Liver (tissue), 8 donors: ENCODE measurements at regions not wholly inside any gene's neighbourhood (a gene's known extent, or its start where the extent isn't known, plus 50 kb on each side); places are given as distances from the start of the nearest gene placed in this dataset.

Experiments used
- DNase-seq: peaks from one replicate; pipeline ENCODE4 v3.0.0-alpha.2; 2017; ENCODE audit warnings: low spot score
- H3K27ac ChIP-seq, 2 donors: one replicate each; pipeline ENCODE4 v1.7.0; 2013; ENCODE audit warnings: inconsistent platforms in 2 of 2, low read length in 2 of 2, control low read depth in 1 of 2, low read depth in 1 of 2, mild to moderate bottlenecking in 1 of 2
- H3K27me3 ChIP-seq, 4 donors: one replicate each; pipeline versions ENCODE4 v1.6.1 to v1.7.0; 2013; ENCODE audit warnings: low read length in 3 of 4, inconsistent platforms in 1 of 4, mild to moderate bottlenecking in 1 of 4, moderate library complexity in 1 of 4; ENCODE audit not compliant: control insufficient read depth in 4 of 4, insufficient read depth in 4 of 4
- H3K36me3 ChIP-seq, 4 donors: one replicate each; pipeline versions ENCODE4 v1.6.1 to v1.7.0; 2013; ENCODE audit warnings: low read length in 3 of 4, mild to moderate bottlenecking in 3 of 4, low read depth in 1 of 4, moderate library complexity in 1 of 4; ENCODE audit not compliant: control insufficient read depth in 4 of 4, insufficient read depth in 3 of 4
- H3K4me1 ChIP-seq, 4 donors: one replicate each; pipeline versions ENCODE4 v1.6.1 to v1.7.0; 2013; ENCODE audit warnings: low read length in 3 of 4, mild to moderate bottlenecking in 3 of 4, moderate library complexity in 1 of 4; ENCODE audit not compliant: control insufficient read depth in 4 of 4, insufficient read depth in 4 of 4
- H3K4me3 ChIP-seq, 3 donors: one replicate each; pipeline versions ENCODE4 v1.6.1 to v1.7.0; 2013; ENCODE audit warnings: low read length in 3 of 3, control low read depth in 1 of 3, low read depth in 1 of 3, mild to moderate bottlenecking in 1 of 3
- H3K9ac ChIP-seq, 2 donors: one replicate each; pipeline ENCODE4 v1.7.0; 2013; ENCODE audit warnings: low read length in 2 of 2, mild to moderate bottlenecking in 2 of 2, moderate library complexity in 2 of 2, control low read depth in 1 of 2, low read depth in 1 of 2
- H3K9me3 ChIP-seq, 4 donors: one replicate each; pipeline versions ENCODE4 v1.6.1 to v1.7.0; 2013; ENCODE audit warnings: low read length in 3 of 4; ENCODE audit not compliant: control insufficient read depth in 4 of 4
- CTCF ChIP-seq: fragments of 150-350 bp; IDR thresholded peaks from 2 replicates; pipeline ENCODE4 v1.5.1; 2017; ENCODE audit warnings: improper control_type of control experiment, low read depth, low read length; ENCODE audit not compliant: missing input control
- EGR1 ChIP-seq, 2 donors: IDR thresholded peaks; 2 replicates each; pipeline ENCODE4 v1.6.1; 2016 to 2018; ENCODE audit warnings: antibody characterized with exemption in 2 of 2, low read depth in 2 of 2
- FOXA1 ChIP-seq: IDR thresholded peaks from 2 replicates; pipeline ENCODE4 v1.6.1; 2016; ENCODE audit warnings: antibody characterized with exemption
- FOXA2 ChIP-seq: IDR thresholded peaks from 2 replicates; pipeline ENCODE4 v1.6.1; 2016; ENCODE audit warnings: antibody characterized with exemption
- HNF4A ChIP-seq, 2 donors: conservative IDR thresholded peaks; 2 replicates each; pipeline ENCODE4 v1.6.1; 2016; ENCODE audit warnings: antibody characterized with exemption in 2 of 2, mild to moderate bottlenecking in 2 of 2
- HNF4G ChIP-seq: IDR thresholded peaks from 2 replicates; pipeline ENCODE4 v1.6.1; 2016; ENCODE audit warnings: antibody characterized with exemption
- JUND ChIP-seq, 2 donors: IDR thresholded peaks; 2 replicates each; pipeline ENCODE4 v1.6.1; 2016; ENCODE audit warnings: antibody characterized with exemption in 2 of 2
- MAX ChIP-seq: IDR thresholded peaks from 2 replicates; pipeline ENCODE4 v1.6.1; 2016; ENCODE audit warnings: antibody characterized with exemption
- NR2F2 ChIP-seq: IDR thresholded peaks from 2 replicates; pipeline ENCODE4 v1.6.1; 2016; ENCODE audit warnings: antibody characterized with exemption
- RAD21 ChIP-seq, 2 donors: IDR thresholded peaks; 2 replicates each; pipeline ENCODE4 v1.6.1; 2016; ENCODE audit warnings: antibody characterized with exemption in 2 of 2, mild to moderate bottlenecking in 2 of 2
- REST ChIP-seq: IDR thresholded peaks from 2 replicates; pipeline ENCODE4 v1.6.1; 2016; ENCODE audit warnings: antibody characterized with exemption, mild to moderate bottlenecking
- SP1 ChIP-seq: IDR thresholded peaks from 2 replicates; pipeline ENCODE4 v1.6.1; 2018; ENCODE audit warnings: antibody characterized with exemption, mild to moderate bottlenecking
- TAF1 ChIP-seq: conservative IDR thresholded peaks from 2 replicates; pipeline ENCODE4 v1.6.1; 2016; ENCODE audit warnings: antibody characterized with exemption, mild to moderate bottlenecking
- YY1 ChIP-seq: IDR thresholded peaks from 2 replicates; pipeline ENCODE4 v1.6.1; 2016; ENCODE audit warnings: antibody characterized with exemption, mild to moderate bottlenecking
- ZBTB33 ChIP-seq: IDR thresholded peaks from 2 replicates; pipeline ENCODE4 v1.6.1; 2016; ENCODE audit warnings: antibody characterized with exemption
- WGBS: extraction: QIAGEN DNeasy Blood & Tissue Kit; methylation state at CpG from one replicate; pipeline ENCODE4 v1.1.7; 2013; 5-methylcytosine and 5-hydroxymethylcytosine counted together
- TF ChIP-seq, protein P1 (sequence below): IDR thresholded peaks from 2 replicates; pipeline ENCODE4 v1.6.1; 2016; ENCODE audit warnings: antibody characterized with exemption
- donor health status: healthy.
- donor health status: healthy.
- donor health status: healthy.
- donor health status: healthy.
- donor health status: healthy.

GRCh38 chr11:23751280-23751679 is 745.6 kb upstream of the LUZP2 start:
- no peak overlapping the region for H3K9ac ChIP-seq
- 65% methylated on average over 2 of the region's 2 CpGs for WGBS
- H3K9me3 ChIP-seq, result no peaks in the 10 kb centered on the region

More at GRCh38 chr11:23751280-23751679, 745.6 kb upstream of the LUZP2 start:
- no peaks in the 10 kb centered on the region for H3K36me3 ChIP-seq
- no peaks in the 10 kb centered on the region for H3K27me3 ChIP-seq
- no peak overlapping the region for H3K27ac ChIP-seq
- no peaks in the 10 kb centered on the region for H3K4me1 ChIP-seq
- TF ChIP-seq SP1 (no peak), HNF4G (no peak), FOXA1 (no peak), NR2F2 (no peak), CTCF (no peak), EGR1 (IDR thresholded peaks at IDR 0.05; ENCODE audit: low read depth in 2 of 2) (no peak), REST (no peak), RAD21 (IDR thresholded peaks at IDR 0.05) (no peak), JUND (IDR thresholded peaks at IDR 0.05) (no peak), YY1 (no peak), HNF4A (conservative IDR thresholded peaks at IDR 0.05) (no peak), ZBTB33 (no peak), FOXA2 (no peak), TAF1 (no peak), MAX (no peak)
- TF ChIP-seq, protein P1, sequence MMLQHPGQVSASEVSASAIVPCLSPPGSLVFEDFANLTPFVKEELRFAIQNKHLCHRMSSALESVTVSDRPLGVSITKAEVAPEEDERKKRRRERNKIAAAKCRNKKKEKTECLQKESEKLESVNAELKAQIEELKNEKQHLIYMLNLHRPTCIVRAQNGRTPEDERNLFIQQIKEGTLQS, result no peak
- no peak for DNase-seq
- no peak overlapping the region for H3K4me3 ChIP-seq
